Prostate gland (tissue), 2 donors: ENCODE measurements at regions not wholly inside any gene's neighbourhood (a gene's known extent, or its start where the extent isn't known, plus 50 kb on each side); places are given as distances from the start of the nearest gene placed in this dataset.

Experiments used
- DNase-seq: peaks from one replicate; pipeline ENCODE4 v3.0.0-alpha.2; 2019; ENCODE audit warnings: low spot score
- H3K27ac ChIP-seq, 2 donors: fragments of 200-600 bp; sonication (generic); 2 replicates each; pipeline ENCODE4 v1.5.1; 2017 to 2019
- H3K27me3 ChIP-seq: fragments of 200-600 bp; sonication (generic); replicated peaks from 2 replicates; pipeline ENCODE4 v1.5.1; 2019; ENCODE audit not compliant: insufficient read depth
- H3K36me3 ChIP-seq, 2 donors: fragments of 200-600 bp; sonication (generic); 1 replicate in 1 of 2; 2 replicates in 1 of 2; pipeline versions ENCODE4 v1.5.1 to v1.8.1; 2017 to 2019
- H3K4me1 ChIP-seq: fragments of 200-600 bp; sonication (generic); replicated peaks from 2 replicates; pipeline ENCODE4 v1.5.1; 2019
- H3K4me3 ChIP-seq, 2 donors: fragments of 200-600 bp; sonication (generic); 2 replicates each; pipeline ENCODE4 v1.5.1; 2017 to 2019
- H3K9me3 ChIP-seq: fragments of 200-600 bp; sonication (generic); 2 replicates; pipeline ENCODE4 v1.5.1; 2017
- POLR2A ChIP-seq: fragments of 450-650 bp; IDR thresholded peaks from one replicate; pipeline ENCODE4 v1.6.1; 2016; ENCODE audit warnings: antibody characterized with exemption, mild to moderate bottlenecking
- POLR2AphosphoS5 ChIP-seq: sonication (generic); formaldehyde crosslinking; IDR thresholded peaks from one replicate; pipeline ENCODE4 v1.6.1; 2017; ENCODE audit warnings: antibody characterized with exemption
- WGBS: methylation state at CpG from one replicate; pipeline ENCODE4 v1.1.5; 2018; 5-methylcytosine and 5-hydroxymethylcytosine counted together
- intact Hi-C: fragments of 100-400 bp; cut with DNase I; formaldehyde crosslinking; loops from one replicate; pipeline ENCODE4 v1.14.2; 2022
- TF ChIP-seq, protein P1 (sequence below), 4 experiments: fragments of 200-600 bp in 2 of 4; fragments of 450-650 bp in 2 of 4; sonication (generic) in 2 of 4; IDR thresholded peaks; 1 replicate in 3 of 4; 2 replicates in 1 of 4; pipeline ENCODE4 v1.5.1; 2016 to 2019; ENCODE audit warnings: antibody characterized with exemption in 4 of 4, mild to moderate bottlenecking in 2 of 4, moderate library complexity in 2 of 4

DNA sequence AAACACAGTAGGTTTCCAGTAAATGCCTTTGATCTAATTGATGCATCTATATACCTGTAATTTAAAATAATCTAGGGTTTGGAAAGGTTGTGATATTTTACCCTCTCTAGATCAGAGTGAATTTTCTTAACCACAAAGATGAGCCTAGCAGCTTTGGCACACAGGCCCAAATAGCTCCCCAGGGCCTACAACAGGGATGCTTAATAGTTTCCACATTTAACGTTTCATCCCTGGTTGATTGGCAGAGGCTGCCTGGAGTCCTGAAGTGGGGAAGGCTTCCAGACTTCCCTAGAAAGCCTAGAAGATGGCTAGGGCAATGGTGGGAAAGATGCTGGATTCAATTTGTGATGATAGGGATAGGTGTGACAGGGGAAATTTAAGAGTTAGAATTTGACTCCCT is 206.6 kb downstream of the NSG2 start:
- 30% methylated on average over 1 of the region's 1 CpG for WGBS
- Histone ChIP-seq H3K27me3 (no peaks in the 10 kb centered on the region), H3K27ac (no peak overlapping the region), H3K36me3 (no peaks in the 10 kb centered on the region), H3K4me3 (no peak overlapping the region), H3K9me3 (no peaks in the 10 kb centered on the region), H3K4me1 (no peaks in the 10 kb centered on the region)
- intact Hi-C loops: no loop called here
- TF ChIP-seq POLR2A (no peak), POLR2AphosphoS5 (no peak)
- TF ChIP-seq, protein P1, sequence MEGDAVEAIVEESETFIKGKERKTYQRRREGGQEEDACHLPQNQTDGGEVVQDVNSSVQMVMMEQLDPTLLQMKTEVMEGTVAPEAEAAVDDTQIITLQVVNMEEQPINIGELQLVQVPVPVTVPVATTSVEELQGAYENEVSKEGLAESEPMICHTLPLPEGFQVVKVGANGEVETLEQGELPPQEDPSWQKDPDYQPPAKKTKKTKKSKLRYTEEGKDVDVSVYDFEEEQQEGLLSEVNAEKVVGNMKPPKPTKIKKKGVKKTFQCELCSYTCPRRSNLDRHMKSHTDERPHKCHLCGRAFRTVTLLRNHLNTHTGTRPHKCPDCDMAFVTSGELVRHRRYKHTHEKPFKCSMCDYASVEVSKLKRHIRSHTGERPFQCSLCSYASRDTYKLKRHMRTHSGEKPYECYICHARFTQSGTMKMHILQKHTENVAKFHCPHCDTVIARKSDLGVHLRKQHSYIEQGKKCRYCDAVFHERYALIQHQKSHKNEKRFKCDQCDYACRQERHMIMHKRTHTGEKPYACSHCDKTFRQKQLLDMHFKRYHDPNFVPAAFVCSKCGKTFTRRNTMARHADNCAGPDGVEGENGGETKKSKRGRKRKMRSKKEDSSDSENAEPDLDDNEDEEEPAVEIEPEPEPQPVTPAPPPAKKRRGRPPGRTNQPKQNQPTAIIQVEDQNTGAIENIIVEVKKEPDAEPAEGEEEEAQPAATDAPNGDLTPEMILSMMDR (IDR thresholded peaks at IDR 0.05): no peak
- DNase-seq: no peak

DNA sequence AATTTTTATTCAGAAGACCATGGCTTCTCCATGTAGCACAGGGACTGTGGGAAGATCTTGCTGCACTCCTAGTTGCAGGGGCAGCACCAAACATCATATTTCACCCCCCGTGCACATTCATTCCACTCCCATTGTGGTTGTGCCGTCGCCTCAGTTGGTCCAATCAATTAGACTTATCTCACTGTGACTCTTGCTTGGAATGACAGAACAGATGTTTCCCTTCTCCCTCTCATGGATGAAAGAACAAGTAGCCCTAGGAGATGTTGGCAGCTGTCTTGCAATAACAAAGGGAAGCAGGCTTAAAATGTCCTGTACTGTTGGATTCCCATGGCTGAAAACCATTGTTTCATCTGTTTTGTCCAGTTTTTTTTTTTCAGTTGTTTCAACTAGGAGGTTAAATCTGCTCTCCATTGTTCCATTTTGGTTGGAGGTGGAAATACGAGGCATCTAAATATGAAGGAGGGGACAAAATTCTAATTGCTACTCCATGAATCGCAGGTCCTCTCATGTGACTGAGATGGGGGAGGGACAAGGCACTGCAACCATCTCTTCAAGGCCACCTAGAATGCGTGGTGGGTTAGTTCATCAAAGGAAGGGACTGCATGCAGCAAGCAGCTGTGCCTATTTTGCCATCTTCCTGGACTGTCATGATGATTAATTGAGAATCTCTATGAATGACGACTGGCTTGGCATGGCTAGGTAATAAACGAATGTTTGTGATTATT is 214.4 kb downstream of the NSG2 start:
- intact Hi-C loops: no loop called here
- TF ChIP-seq POLR2A (no peak), POLR2AphosphoS5 (no peak)
- TF ChIP-seq, protein P1 (IDR thresholded peaks at IDR 0.05): no peak
- no peak for DNase-seq
- 77% methylated on average over 8 of the region's 8 CpGs for WGBS
- Histone ChIP-seq H3K36me3 (no peaks in the 10 kb centered on the region), H3K4me3 (no peak overlapping the region), H3K9me3 (no peaks in the 10 kb centered on the region), H3K4me1 (no peaks in the 10 kb centered on the region), H3K27me3 (no peaks in the 10 kb centered on the region), H3K27ac (no peak overlapping the region)

DNA sequence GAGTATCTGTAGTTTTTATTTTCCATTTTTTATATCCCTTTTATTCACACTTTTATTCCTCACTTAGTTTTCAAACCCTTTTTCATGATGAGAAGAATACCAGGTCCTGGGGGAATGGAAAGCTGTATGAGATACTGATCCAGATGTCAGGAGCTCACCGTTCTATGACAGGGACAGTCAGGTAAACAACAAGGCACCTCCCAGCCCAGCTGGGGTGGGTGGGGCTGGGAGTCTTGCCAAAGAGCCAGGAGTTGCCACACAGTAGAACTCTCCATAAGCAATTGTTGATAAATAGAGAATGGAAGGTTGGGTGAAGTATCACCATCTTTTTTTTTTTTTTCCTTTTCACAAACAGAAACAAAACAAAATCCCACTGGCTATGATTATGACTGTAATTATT is 225.8 kb downstream of the NSG2 start:
- intact Hi-C loops: no loop called here
- 20% methylated on average over 1 of the region's 1 CpG for WGBS
- H3K4me1 ChIP-seq: no peaks in the 10 kb centered on the region
- no peak overlapping the region for H3K4me3 ChIP-seq
- TF ChIP-seq, protein P1 (IDR thresholded peaks at IDR 0.05): no peak
- no peak for TF ChIP-seq POLR2A
- no peaks in the 10 kb centered on the region for H3K9me3 ChIP-seq
- no peaks in the 10 kb centered on the region for H3K27me3 ChIP-seq
- no peaks in the 10 kb centered on the region for H3K36me3 ChIP-seq
- no peak overlapping the region for H3K27ac ChIP-seq
- no peak for DNase-seq

DNA sequence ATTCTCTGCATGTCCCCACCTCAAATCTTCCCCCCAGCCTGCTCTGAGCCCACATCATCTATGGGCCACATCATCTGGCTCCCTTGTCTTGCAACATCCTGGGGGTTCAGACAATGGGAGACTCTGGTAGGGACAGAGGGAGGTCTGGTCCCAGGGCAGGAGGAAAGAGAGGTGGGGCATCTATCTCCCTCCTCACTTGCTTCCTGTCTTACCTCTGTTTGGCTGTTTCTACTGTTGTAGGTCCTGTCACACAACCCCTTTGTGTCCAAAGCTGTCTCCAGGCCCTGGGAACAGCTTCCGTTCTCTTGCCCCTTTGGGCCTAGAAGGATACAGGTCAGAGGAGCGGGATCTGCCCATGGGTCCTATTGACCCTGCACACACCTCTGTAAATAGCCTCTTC is 227.2 kb downstream of the NSG2 start:
- intact Hi-C loops: no loop called here
- no peaks in the 10 kb centered on the region for H3K27me3 ChIP-seq
- no peak overlapping the region for H3K27ac ChIP-seq
- DNase-seq: no peak
- TF ChIP-seq, protein P1 (IDR thresholded peaks at IDR 0.05): no peak
- TF ChIP-seq POLR2AphosphoS5: no peak
- no peak for TF ChIP-seq POLR2A
- WGBS: 90% methylated on average over 2 of the region's 2 CpGs
- no peaks in the 10 kb centered on the region for H3K4me1 ChIP-seq
- no peaks in the 10 kb centered on the region for H3K9me3 ChIP-seq
- no peak overlapping the region for H3K4me3 ChIP-seq
- H3K36me3 ChIP-seq: no peaks in the 10 kb centered on the region

DNA sequence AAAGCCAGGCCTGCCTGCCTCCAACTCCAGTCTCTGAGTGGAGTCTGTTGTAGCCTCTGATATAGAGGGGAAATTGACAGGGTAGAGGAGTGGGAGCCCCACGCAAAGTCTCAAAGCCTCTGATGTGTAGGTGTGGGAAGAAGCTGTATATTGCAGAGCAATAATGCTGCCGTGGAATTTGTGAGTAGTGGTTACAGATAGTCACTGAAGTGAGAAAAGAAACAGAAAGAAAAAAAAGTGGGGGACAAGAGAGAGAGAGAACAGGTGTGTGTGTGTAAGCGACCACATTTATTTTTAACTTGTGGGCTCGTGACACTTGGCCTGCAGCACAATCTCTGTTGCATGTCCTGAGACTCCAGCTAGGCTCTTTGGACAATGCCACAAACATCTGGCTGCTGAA is 227.8 kb downstream of the NSG2 start:
- Histone ChIP-seq H3K36me3 (no peaks in the 10 kb centered on the region), H3K4me3 (no peak overlapping the region), H3K27me3 (no peaks in the 10 kb centered on the region), H3K4me1 (no peaks in the 10 kb centered on the region), H3K27ac (no peak overlapping the region), H3K9me3 (no peaks in the 10 kb centered on the region)
- TF ChIP-seq POLR2AphosphoS5 (no peak), POLR2A (no peak)
- TF ChIP-seq, protein P1 (IDR thresholded peaks at IDR 0.05): no peak
- intact Hi-C loops: no loop called here
- WGBS: 53% methylated on average over 4 of the region's 4 CpGs
- no peak for DNase-seq
